C4-2B (cell line): ENCODE measurements at regions not wholly inside any gene's neighbourhood (a gene's known extent, or its start where the extent isn't known, plus 50 kb on each side); places are given as distances from the start of the nearest gene placed in this dataset.

Experiments
- ZFX ChIP-seq: fragments of 450-650 bp; IDR thresholded peaks from 2 replicates; pipeline ENCODE4 v1.6.1; 2017
- TF ChIP-seq, protein P1 (sequence below): fragments of 450-650 bp; conservative IDR thresholded peaks from 2 replicates; pipeline ENCODE4 v1.5.1; 2017; ENCODE audit warnings: mild to moderate bottlenecking

DNA sequence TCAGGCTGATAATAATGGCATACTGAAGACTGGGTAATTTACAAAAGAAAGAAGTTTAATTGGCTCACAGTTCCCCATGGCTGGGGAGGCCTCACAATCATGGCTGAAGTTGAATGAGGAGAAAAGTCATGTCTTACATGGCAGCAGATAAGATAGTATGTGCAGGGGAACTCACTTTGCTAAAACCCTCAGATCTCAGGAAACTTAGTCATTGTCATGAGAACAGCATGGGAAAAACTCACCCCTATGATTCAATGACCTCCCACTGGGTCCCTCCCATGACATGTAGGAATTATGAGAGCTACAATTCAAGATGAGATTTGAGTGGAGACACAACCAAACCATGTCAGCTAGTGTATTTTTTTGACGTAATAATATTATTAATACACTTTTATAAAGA is 149.8 kb upstream of the BOD1L1 start:
- TF ChIP-seq, protein P1, sequence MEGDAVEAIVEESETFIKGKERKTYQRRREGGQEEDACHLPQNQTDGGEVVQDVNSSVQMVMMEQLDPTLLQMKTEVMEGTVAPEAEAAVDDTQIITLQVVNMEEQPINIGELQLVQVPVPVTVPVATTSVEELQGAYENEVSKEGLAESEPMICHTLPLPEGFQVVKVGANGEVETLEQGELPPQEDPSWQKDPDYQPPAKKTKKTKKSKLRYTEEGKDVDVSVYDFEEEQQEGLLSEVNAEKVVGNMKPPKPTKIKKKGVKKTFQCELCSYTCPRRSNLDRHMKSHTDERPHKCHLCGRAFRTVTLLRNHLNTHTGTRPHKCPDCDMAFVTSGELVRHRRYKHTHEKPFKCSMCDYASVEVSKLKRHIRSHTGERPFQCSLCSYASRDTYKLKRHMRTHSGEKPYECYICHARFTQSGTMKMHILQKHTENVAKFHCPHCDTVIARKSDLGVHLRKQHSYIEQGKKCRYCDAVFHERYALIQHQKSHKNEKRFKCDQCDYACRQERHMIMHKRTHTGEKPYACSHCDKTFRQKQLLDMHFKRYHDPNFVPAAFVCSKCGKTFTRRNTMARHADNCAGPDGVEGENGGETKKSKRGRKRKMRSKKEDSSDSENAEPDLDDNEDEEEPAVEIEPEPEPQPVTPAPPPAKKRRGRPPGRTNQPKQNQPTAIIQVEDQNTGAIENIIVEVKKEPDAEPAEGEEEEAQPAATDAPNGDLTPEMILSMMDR = no peak
- no peak for TF ChIP-seq ZFX
